ENCODE measurements at regions not wholly inside any gene's neighbourhood (a gene's known extent, or its start where the extent isn't known, plus 50 kb on each side); places are given as distances from the start of the nearest gene placed in this dataset.

GRCh38 chr9:79962836-79963235, 391.1 kb downstream of the TLE4 start:
- no peak for DNase-seq (ENCODE audit: low read depth in 2 of 2)

- no peak for DNase-seq (ENCODE audit: low read depth in 2 of 2)
Measured at GRCh38 chr9:79962150-79962549, 390.4 kb downstream of the TLE4 start.

- no peak for DNase-seq (ENCODE audit: low read depth in 2 of 2)
Measured at GRCh38 chr9:79955300-79955699, 383.5 kb downstream of the TLE4 start.

GRCh38 chr9:79953908-79954307, 382.1 kb downstream of the TLE4 start:
- no peak for DNase-seq (ENCODE audit: low read depth in 2 of 2)

GRCh38 chr9:79952401-79952800, 380.6 kb downstream of the TLE4 start:
- DNase-seq (ENCODE audit: low read depth in 2 of 2), result no peak

DNA sequence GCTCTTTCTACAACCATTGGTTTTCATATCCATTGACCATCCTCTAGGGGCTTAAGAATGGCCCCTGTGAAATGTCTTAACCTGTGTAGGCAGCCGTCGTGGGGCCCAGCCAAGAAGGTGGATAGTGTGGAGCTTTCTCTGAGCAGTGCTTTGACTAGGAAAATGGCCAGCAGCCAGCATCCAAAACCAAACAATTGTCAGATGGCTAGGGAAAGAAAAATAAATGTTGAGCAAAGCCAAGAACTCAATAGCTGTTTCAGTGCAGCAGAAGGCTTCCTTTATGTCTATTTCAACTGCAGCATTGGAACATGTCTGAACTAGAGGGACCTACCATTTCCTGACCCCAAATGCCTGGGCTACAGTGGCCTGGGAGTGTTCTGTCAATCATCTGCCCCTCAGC, 374.9 kb downstream of the TLE4 start:
- DNase-seq (ENCODE audit: low read depth in 2 of 2), result no peak

DNA sequence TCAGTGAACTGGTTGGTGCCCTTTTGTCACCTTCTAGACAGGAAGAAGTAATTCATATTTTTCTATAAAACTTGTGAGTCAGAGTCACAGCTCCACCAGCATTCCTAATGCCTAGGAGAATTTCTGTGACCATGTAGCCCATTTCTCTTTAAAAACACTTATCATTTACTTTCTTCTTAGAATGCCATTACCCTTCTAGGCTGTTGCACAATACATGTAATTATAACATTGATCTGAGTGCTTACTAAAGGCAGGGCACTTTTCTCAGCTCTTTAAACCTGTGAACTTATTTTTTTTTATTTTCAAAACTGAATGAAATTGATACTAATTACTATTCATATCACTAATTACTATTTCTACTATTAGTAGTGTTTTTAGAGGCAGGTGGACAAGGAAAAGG, 373.7 kb downstream of the TLE4 start:
- no peak for DNase-seq (ENCODE audit: low read depth in 2 of 2)

DNA sequence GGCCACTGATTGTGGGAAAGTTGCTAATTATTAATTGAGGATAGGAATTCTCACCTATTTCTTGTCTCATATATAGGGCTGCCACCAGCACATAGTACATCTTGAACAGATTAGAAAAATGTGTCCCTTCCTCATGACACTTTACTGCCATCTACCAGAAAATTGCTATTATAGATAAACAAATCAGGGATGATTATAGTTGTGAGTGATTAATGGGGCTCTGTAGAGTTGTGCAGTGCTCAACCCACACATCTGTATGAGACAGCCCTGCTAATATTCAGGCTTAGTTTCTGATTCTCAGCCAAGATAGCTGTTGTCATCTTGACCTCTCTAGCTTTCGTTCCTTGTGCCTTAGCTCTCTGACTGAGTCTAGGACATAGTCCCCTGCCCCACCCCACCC, 373.3 kb downstream of the TLE4 start:
- no peak for DNase-seq (ENCODE audit: low read depth in 2 of 2)

- no peak for DNase-seq (ENCODE audit: low read depth in 2 of 2)
Measured at GRCh38 chr9:79940919-79941318, 369.2 kb downstream of the TLE4 start.

DNA sequence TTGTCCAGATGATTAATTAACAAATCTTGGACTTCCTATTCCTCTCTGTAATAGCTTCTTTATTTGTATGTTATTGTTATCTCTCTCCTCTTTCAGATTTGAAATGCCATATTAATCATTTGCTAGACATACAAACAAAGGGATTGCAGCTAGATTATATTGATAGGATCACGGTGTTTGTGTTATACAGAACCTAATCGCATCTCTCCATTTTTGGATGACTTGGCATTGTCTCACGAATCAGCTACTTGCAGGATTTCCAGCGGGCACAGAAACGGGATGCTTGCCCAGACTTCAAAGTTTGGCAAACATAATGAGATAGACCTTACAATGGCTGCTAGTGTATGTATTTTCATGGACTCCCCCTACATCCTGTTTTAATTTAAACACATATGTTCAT, 368.1 kb downstream of the TLE4 start:
- no peak for DNase-seq (ENCODE audit: low read depth in 2 of 2)

DNA sequence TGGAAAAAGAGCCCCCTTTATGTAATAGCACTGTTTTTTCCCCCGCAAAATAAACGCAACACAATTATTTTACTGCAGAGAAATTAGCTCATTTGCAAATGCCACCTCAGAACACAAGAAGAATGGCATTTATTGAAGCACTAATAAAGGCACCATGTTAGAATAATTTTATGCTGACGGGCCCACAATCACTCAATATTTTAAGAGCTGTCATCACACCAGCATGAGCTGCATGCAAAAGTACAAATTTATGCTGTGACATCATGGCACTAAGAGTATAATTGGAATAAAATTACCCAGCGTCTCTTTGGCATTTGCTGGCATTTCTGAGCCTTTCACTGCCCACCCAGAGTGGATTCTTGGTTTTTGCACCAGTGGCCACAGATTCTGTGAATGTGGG, 364.6 kb downstream of the TLE4 start:
- DNase-seq (ENCODE audit: low read depth in 2 of 2), result no peak

- no peak for DNase-seq (ENCODE audit: low read depth in 2 of 2)
Measured at GRCh38 chr9:79929285-79929684, 357.5 kb downstream of the TLE4 start.

GRCh38 chr9:79928661-79929223, 357.0 kb downstream of the TLE4 start:
- no peak for DNase-seq (ENCODE audit: low read depth in 2 of 2)

DNA sequence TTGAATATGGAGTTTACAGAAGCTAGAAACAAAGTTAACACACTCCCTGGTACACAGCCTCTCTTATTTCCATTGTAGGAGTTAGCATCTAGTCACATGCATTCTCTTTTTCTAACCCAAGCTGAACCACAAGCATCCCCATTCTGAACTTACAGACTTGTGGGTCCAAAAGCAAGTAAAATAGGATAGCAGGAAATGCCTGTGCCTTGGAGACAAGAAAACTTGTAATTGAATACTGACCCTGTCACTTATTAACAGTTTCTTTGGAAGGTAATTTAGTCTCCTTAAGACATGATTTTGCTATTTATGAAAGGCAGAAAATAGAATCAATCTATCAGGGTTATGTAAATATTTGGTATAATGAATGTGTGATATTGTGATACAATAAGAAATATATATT, 353.6 kb downstream of the TLE4 start:
- no peak for DNase-seq (ENCODE audit: low read depth in 2 of 2)

DNA sequence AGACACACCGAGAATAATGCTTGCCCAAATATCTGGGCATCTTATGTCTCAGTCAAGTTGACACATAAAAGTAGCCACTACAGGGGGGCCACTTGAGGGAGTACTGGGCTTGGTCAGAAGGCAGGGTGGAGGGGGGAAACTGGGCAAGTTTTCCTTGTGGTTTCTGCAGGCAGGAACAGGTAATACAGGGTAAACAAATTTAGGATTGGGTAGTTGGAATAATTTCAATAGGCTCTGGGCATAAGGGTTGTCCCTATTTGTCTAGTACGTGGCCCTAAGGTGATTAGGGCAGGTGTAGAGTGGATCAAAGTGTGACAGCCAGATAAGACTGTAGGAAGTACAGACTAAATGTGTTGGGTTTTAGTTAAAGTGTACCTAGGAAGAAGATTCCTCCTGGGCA, 353.1 kb downstream of the TLE4 start:
- DNase-seq (ENCODE audit: low read depth in 2 of 2), result no peak

DNA sequence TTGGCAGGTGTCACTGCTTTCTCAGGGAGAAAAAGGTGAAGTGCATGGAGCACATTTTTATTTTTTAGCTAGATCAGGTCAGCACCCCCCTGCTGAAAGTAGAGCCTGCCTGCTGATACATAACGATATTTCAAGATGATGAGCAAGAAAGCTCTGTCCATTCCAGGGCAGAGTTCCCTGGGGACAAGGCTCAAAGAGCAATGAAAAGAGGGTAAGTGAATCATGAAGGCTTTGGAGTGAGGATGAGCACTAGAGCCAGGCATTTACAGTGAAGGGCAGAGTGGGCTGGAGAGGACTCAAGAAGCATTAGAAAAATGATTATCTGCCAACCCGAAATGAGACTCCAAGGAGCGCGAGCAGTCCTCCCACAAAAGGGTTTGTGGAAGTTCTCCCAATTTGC, 345.7 kb downstream of the TLE4 start:
- DNase-seq (ENCODE audit: low read depth in 2 of 2), result no peak

DNA sequence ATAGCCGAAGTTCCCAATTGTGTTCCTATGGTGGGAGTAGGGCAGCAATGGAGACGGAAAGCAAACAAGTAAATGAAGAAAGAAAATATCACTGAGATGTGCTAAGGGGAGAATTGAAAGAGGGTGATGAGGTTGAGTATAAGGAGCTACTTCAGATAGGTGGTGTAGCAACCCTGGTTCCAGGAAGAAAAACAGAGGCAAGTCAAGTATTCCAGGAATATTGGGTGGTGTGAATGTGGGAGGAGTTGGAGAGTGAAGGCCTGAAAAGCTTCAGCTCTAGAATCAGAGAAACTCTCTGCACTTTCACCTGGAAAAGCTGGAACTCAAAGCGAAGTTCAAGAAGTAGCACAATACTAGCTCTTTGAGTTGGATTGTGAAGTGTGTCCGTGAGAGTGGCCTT, 342.1 kb downstream of the TLE4 start:
- no peak for DNase-seq (ENCODE audit: low read depth in 2 of 2)

DNA sequence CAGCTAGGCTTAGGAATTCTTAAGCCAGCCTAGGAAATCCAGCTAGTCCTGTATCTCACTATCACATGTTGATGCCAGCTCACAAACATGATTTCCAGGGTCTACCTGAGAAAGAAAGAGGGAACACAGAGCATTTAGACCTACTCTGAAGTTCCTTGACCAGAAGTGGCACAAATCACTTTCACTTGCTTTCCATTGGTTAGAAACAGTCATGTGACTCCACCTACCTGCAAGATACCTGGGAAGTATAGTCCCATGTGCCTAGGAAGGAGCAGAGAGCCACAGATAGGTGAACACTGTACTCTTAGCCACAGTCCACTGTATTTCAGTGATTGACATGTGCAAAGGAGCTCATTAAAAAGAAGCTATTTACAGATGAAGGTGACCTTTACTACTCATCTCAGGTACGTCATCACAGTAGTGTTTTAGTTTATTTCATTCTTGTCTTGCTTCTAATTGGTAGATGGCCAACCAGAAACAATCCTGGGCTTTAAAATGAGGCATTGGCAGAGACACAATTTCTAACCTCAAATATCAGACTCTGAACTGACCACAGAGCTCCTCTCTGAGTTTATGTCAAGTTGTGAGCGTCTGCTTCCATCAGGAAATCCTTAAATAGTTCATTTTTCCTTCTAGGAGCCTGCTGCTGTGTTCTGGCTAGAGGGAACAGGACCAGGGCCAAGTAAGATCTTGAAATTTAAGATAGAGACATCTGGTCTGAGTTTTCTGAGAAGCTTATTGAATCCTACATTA, 340.7 kb downstream of the TLE4 start:
- DNase-seq (ENCODE audit: low read depth in 2 of 2), result no peak

- DNase-seq (ENCODE audit: low read depth in 2 of 2), result no peak
Measured at GRCh38 chr9:79911724-79912123, 340.0 kb downstream of the TLE4 start.

DNA sequence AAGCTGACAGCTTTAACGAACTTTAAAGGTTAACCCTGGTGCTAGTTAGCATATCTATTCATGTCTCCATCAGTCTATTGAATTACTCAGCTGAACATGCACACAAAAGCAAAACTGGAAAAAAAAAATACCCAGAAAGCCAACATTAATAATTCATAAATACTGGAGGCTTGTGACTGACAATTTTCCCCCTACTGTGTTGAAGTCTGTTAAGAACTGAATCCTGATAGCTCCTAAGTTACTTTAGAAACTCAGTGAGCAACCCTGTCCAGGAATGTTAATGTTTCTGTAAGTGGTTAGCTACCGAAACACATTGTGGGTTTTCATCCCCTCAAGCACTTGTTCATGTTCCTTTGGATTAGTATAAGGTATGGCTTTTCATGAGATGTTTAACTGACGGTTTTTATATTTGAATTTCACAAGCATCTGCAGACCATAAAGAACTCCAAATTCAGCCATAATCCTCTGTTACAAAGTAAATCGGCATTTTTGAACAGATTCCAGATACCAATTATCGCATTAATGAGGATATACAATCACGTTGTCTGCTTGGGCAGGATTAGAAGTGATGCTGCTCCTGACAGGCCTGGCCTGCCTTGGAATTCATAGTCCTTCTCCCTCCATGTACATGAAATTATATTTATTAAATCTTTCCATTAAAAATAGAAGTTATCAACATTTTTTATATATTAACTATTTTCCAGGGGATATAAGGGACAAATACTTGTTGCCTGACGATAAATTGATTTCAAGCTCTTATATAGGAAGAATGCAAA, 331.2 kb downstream of the TLE4 start:
- no peak for DNase-seq (ENCODE audit: low read depth in 2 of 2)

- no peak for DNase-seq (ENCODE audit: low read depth in 2 of 2)
Measured at GRCh38 chr9:79900754-79901153, 329.0 kb downstream of the TLE4 start.

- DNase-seq (ENCODE audit: low read depth in 2 of 2), result no peak
Measured at GRCh38 chr9:79896390-79896980, 324.7 kb downstream of the TLE4 start.

GRCh38 chr9:79895232-79895631, 323.5 kb downstream of the TLE4 start:
- DNase-seq (ENCODE audit: low read depth in 2 of 2), result no peak

Data from stimulated activated CD8-positive, alpha-beta memory T cell treated with anti-CD3 and anti-CD28 coated beads, Interleukin-7, amount 100 ng/mL, for 4 hours (primary cell).